Kidney (tissue), 13 donors: ENCODE measurements at regions not wholly inside any gene's neighbourhood (a gene's known extent, or its start where the extent isn't known, plus 50 kb on each side); places are given as distances from the start of the nearest gene placed in this dataset.
A peak's percentile ranks its signal among the peaks of the same experiment; 100 is the strongest.

Experiments used
- DNase-seq, 5 donors: peaks; one replicate each; pipeline ENCODE4 v3.0.0-alpha.2; 2013 to 2020
- FAIRE-seq: peaks from 2 replicates; lab custom pipeline; 2012; peaks lifted over from hg19 to GRCh38; lab: Jason Lieb, UNC
- H3K27ac ChIP-seq, 2 donors: one replicate each; pipeline ENCODE4 v1.7.0; 2013; ENCODE audit warnings: low read depth in 2 of 2, low read length in 2 of 2, inconsistent platforms in 1 of 2
- H3K27me3 ChIP-seq: one replicate; pipeline ENCODE4 v1.7.1; 2013; ENCODE audit warnings: low read length, inconsistent platforms; ENCODE audit not compliant: control insufficient read depth, insufficient read depth
- H3K36me3 ChIP-seq, 3 donors: one replicate each; pipeline versions ENCODE4 v1.7.0 to v1.7.1; 2013; ENCODE audit warnings: low read length in 3 of 3, control low read depth in 1 of 3, inconsistent platforms in 1 of 3; ENCODE audit not compliant: insufficient read depth in 3 of 3, control insufficient read depth in 2 of 3
- H3K4me1 ChIP-seq, 3 donors: one replicate each; pipeline versions ENCODE4 v1.7.0 to v1.7.1; 2013; ENCODE audit warnings: low read length in 3 of 3, inconsistent platforms in 1 of 3, low read depth in 1 of 3; ENCODE audit not compliant: control insufficient read depth in 2 of 3, insufficient read depth in 2 of 3
- H3K4me3 ChIP-seq, 3 donors: one replicate each; pipeline versions ENCODE4 v1.7.0 to v1.8.1; 2013; ENCODE audit warnings: low read length in 3 of 3, control low read depth in 1 of 3, inconsistent platforms in 1 of 3
- H3K9ac ChIP-seq, 3 donors: one replicate each; pipeline versions ENCODE4 v1.7.0 to v1.7.1; 2013; ENCODE audit warnings: low read length in 3 of 3, control low read depth in 1 of 3, inconsistent platforms in 1 of 3
- H3K9me3 ChIP-seq, 3 donors: one replicate each; pipeline versions ENCODE4 v1.7.0 to v1.7.1; 2013; ENCODE audit warnings: low read length in 3 of 3, control low read depth in 1 of 3, inconsistent platforms in 1 of 3; ENCODE audit not compliant: control insufficient read depth in 2 of 3, insufficient read depth in 1 of 3
- intact Hi-C: fragments of 100-400 bp; cut with DNase I; formaldehyde crosslinking; loops from one replicate; pipeline ENCODE4 v1.11.1; 2022
- TF ChIP-seq, protein P1 (sequence below): IDR thresholded peaks from 3 replicates; pipeline ENCODE4 v1.5.1; 2012; ENCODE audit warnings: mild to moderate bottlenecking, moderate library complexity, borderline replicate concordance; ENCODE audit not compliant: insufficient read depth; ENCODE audit errors: extremely low read depth
- donor health status: control.
- donor health status: control.
- donor health status: control.
- donor health status: control.
- donor health status: control.
- donor health status: DM: yes; HTN: yes; CAD: no.
- donor health status: Normal renal cell carcinoma (clear cell type).

DNA sequence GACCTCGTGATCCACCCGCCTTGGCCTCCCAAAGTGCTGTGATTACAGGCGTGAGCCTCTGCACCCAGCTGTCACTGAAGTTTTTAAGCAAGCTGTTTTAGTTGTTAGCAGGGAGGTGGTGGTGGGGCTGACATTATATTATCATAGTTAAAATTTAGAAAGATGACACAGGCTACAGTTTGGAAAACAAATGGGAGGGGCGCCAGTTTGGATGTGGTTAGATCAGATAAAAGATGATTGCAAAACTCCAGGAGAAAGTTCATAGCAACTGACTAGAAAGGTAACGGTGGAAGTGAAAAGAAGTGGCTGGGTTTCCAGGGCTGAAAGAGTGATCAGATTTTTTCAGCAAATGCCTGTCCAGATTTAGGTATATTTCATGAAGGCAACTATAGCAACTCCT lies 311.9 kb upstream of the CITED2 start:
- FAIRE-seq (no peak), DNase-seq (no peak)
- no peak overlapping the region for H3K9ac ChIP-seq
- H3K4me3 ChIP-seq: no peak overlapping the region
- TF ChIP-seq, protein P1, sequence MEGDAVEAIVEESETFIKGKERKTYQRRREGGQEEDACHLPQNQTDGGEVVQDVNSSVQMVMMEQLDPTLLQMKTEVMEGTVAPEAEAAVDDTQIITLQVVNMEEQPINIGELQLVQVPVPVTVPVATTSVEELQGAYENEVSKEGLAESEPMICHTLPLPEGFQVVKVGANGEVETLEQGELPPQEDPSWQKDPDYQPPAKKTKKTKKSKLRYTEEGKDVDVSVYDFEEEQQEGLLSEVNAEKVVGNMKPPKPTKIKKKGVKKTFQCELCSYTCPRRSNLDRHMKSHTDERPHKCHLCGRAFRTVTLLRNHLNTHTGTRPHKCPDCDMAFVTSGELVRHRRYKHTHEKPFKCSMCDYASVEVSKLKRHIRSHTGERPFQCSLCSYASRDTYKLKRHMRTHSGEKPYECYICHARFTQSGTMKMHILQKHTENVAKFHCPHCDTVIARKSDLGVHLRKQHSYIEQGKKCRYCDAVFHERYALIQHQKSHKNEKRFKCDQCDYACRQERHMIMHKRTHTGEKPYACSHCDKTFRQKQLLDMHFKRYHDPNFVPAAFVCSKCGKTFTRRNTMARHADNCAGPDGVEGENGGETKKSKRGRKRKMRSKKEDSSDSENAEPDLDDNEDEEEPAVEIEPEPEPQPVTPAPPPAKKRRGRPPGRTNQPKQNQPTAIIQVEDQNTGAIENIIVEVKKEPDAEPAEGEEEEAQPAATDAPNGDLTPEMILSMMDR: no peak
- intact Hi-C loops: no loop called here
- H3K36me3 ChIP-seq: no peaks in the 10 kb centered on the region
- H3K4me1 ChIP-seq: no peaks in the 10 kb centered on the region
- H3K27ac ChIP-seq: no peak overlapping the region
- no peaks in the 10 kb centered on the region for H3K9me3 ChIP-seq
- no peaks in the 10 kb centered on the region for H3K27me3 ChIP-seq

DNA sequence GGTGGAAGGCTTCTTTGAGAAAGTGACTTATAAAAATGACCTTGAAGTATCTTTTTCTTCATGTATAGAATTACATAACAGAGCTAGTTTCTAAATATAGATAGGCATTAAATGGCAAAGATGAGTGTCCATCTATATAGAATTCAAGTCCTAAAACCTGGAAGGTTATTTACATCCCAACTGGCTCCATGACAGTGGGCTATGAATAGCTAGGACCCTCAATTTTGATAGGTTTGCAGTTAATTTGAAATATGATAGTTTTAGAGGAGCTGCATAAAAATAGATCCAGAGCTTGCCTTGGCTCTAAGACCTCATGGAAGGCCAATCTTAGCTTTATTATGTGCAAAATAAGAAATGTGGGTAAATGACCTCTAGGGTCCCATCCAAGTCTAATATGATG lies 310.6 kb upstream of the CITED2 start:
- Histone ChIP-seq H3K9ac (no peak overlapping the region), H3K27ac (no peak overlapping the region), H3K9me3 (no peaks in the 10 kb centered on the region), H3K4me1 (no peaks in the 10 kb centered on the region), H3K36me3 (no peaks in the 10 kb centered on the region), H3K4me3 (no peak overlapping the region), H3K27me3 (no peaks in the 10 kb centered on the region)
- FAIRE-seq (no peak), DNase-seq (no peak)
- TF ChIP-seq, protein P1: no peak
- intact Hi-C loops: no loop called here

DNA sequence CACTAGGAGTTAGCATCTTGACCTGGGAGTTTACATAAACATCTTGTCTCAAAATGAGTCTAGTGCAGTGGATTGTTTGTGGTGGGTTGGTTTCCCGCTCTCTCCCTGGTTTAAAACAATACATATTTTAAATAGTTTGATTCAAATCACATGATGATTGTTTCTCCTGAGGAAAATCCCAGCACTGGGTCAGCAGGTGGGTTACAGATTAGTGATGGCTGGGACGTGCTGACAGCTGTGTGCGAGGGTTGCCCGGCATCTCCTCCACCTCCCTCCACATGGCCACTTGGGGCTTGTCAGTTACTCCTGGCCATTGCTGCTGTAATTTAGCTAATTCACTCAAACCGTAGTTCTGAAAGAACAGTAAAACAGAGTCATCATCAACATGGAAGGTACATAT lies 306.4 kb upstream of the CITED2 start:
- Histone ChIP-seq H3K4me3 (no peak overlapping the region), H3K27me3 (no peaks in the 10 kb centered on the region), H3K9ac (no peak overlapping the region), H3K27ac (no peak overlapping the region), H3K36me3 (no peaks in the 10 kb centered on the region), H3K9me3 (no peaks in the 10 kb centered on the region), H3K4me1 (no peaks in the 10 kb centered on the region)
- FAIRE-seq: no peak
- DNase-seq: no peak
- TF ChIP-seq, protein P1: no peak
- intact Hi-C loops: no loop called here

DNA sequence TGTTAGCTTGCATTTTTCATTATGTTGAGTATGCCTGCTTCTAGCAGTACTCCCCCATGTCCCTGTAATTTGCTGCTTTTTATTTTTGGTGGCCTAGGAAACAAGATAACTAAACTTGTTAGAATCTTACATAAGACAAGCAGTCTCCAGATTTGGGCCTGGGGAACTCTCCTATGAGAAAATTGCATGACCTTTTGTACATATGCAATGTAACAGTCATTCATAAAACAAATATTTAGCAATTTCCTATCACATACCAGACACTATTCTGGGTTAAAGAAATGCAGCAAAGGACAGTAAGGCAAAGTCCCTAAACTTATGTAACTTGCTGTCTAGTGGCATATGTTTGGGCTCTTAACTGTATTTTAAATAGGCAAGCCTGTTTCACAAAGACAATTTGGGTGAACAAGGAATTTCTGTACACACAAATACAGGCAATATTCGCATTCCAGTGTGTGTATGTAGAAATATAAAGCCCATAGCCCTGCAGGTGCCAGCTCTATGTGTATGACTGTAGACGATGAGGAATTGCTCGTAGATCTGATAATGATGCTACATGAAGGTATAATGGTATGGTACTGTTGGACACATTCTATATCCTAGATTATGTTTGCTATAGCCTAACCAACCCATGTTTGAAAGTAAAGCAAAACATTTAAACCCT lies 305.2 kb upstream of the CITED2 start:
- Histone ChIP-seq H3K4me3 (no peak overlapping the region), H3K27ac (no peak overlapping the region), H3K36me3 (no peaks in the 10 kb centered on the region), H3K9ac (no peak overlapping the region), H3K9me3 (no peaks in the 10 kb centered on the region), H3K4me1 (no peaks in the 10 kb centered on the region), H3K27me3 (no peaks in the 10 kb centered on the region)
- intact Hi-C loops: no loop called here
- peak in 2 of 5 donors; percentile 33 to 47 for DNase-seq
- TF ChIP-seq, protein P1: no peak
- no peak for FAIRE-seq
